HuH-7 (cell line): ENCODE measurements at regions not wholly inside any gene's neighbourhood (a gene's known extent, or its start where the extent isn't known, plus 50 kb on each side); places are given as distances from the start of the nearest gene placed in this dataset.

ENCODE experiments used
- DNase-seq: peaks from one replicate; pipeline ENCODE4 v3.0.0; 2011; ENCODE audit warnings: low spot score

- DNase-seq, result no peak
These were observed 240.6 kb upstream of the NT5C1B start for GRCh38 chr2:18829976-18830375.

- DNase-seq, result no peak
These were observed 240.0 kb upstream of the NT5C1B start for GRCh38 chr2:18829251-18829902.

- no peak for DNase-seq
These were observed 238.9 kb upstream of the NT5C1B start for GRCh38 chr2:18828296-18828695.

GRCh38 chr2:18825838-18826237 is 236.5 kb upstream of the NT5C1B start:
- DNase-seq, result no peak

- DNase-seq, result no peak
These were observed 235.5 kb upstream of the NT5C1B start for GRCh38 chr2:18824915-18825314.

GRCh38 chr2:18824325-18824790 is 235.0 kb upstream of the NT5C1B start:
- no peak for DNase-seq

GRCh38 chr2:18821431-18821830 is 232.1 kb upstream of the NT5C1B start:
- DNase-seq, result no peak

- DNase-seq, result no peak
These were observed 231.6 kb upstream of the NT5C1B start for GRCh38 chr2:18820966-18821365.

GRCh38 chr2:18819566-18819965 is 230.2 kb upstream of the NT5C1B start:
- DNase-seq, result no peak

- no peak for DNase-seq
These were observed 225.0 kb upstream of the NT5C1B start for GRCh38 chr2:18814387-18814786.

GRCh38 chr2:18804536-18804935 is 215.2 kb upstream of the NT5C1B start:
- DNase-seq, result no peak

- no peak for DNase-seq
These were observed 214.0 kb upstream of the NT5C1B start for GRCh38 chr2:18803141-18803939.

GRCh38 chr2:18800240-18800971 is 211.0 kb upstream of the NT5C1B start:
- peak; percentile 35 for DNase-seq

GRCh38 chr2:18799397-18799796 is 210.0 kb upstream of the NT5C1B start:
- DNase-seq, result no peak

- DNase-seq, result no peak
These were observed 207.9 kb upstream of the NT5C1B start for GRCh38 chr2:18797133-18797845.

- DNase-seq, result no peak
These were observed 206.5 kb upstream of the NT5C1B start for GRCh38 chr2:18795906-18796305.

GRCh38 chr2:18792684-18793083 is 203.3 kb upstream of the NT5C1B start:
- DNase-seq, result no peak

GRCh38 chr2:18792226-18792629 is 202.9 kb upstream of the NT5C1B start:
- DNase-seq, result no peak

GRCh38 chr2:18791172-18791797 is 201.9 kb upstream of the NT5C1B start:
- no peak for DNase-seq

- no peak for DNase-seq
These were observed 201.3 kb upstream of the NT5C1B start for GRCh38 chr2:18790509-18791171.

GRCh38 chr2:18788592-18788991 is 199.2 kb upstream of the NT5C1B start:
- no peak for DNase-seq
